Calu3 (cell line): ENCODE measurements at regions not wholly inside any gene's neighbourhood (a gene's known extent, or its start where the extent isn't known, plus 50 kb on each side); places are given as distances from the start of the nearest gene placed in this dataset.

ENCODE experiments used
- BruUV-seq: library from RNA; stranded (reverse); fragments of 400-500 nt; replicated peaks from 2 replicates; lab custom pipeline; 2021; lab: Mats Ljungman, UMichigan
- CTCF ChIA-PET: fragments of 300-600 bp; sonication (Branson Sonifier 250); formaldehyde crosslinking; loops from one replicate; lab custom pipeline; 2022; ENCODE audit warnings: antibody characterized with exemption; lab: Charles Lee
- DNase-seq: peaks from one replicate; pipeline ENCODE4 v3.0.0; 2022
- H3K27ac Mint-ChIP-seq: one replicate; pipeline ENCODE4 v1.8.0; 2022; ENCODE audit warnings: mixed read lengths; ENCODE audit not compliant: unreplicated experiment
- H3K27me3 Mint-ChIP-seq: one replicate; pipeline ENCODE4 v1.8.0; 2022; ENCODE audit warnings: mixed read lengths; ENCODE audit not compliant: unreplicated experiment
- H3K36me3 Mint-ChIP-seq: one replicate; pipeline ENCODE4 v1.8.0; 2022; ENCODE audit warnings: mild to moderate bottlenecking, moderate library complexity, mixed read lengths; ENCODE audit not compliant: insufficient read depth, unreplicated experiment
- H3K4me1 Mint-ChIP-seq: one replicate; pipeline ENCODE4 v1.8.0; 2022; ENCODE audit warnings: mild to moderate bottlenecking, low read depth, mixed read lengths; ENCODE audit not compliant: unreplicated experiment
- H3K4me3 Mint-ChIP-seq: one replicate; pipeline ENCODE4 v1.8.0; 2022; ENCODE audit warnings: mild to moderate bottlenecking, low read depth, moderate library complexity, mixed read lengths; ENCODE audit not compliant: unreplicated experiment
- H3K9me3 Mint-ChIP-seq: one replicate; pipeline ENCODE4 v1.8.0; 2022; ENCODE audit warnings: low read depth, mixed read lengths; ENCODE audit not compliant: unreplicated experiment
- intact Hi-C: fragments of 100-400 bp; cut with micrococcal nuclease; formaldehyde crosslinking; loops from one replicate; pipeline ENCODE4 v1.10.0; 2022; ENCODE audit not compliant: unreplicated experiment
- TF ChIP-seq, protein P1 (sequence below): fragments of 200-600 bp; IDR thresholded peaks from one replicate; pipeline ENCODE4 v1.8.0; 2022; ENCODE audit warnings: antibody characterized with exemption; ENCODE audit not compliant: unreplicated experiment

DNA sequence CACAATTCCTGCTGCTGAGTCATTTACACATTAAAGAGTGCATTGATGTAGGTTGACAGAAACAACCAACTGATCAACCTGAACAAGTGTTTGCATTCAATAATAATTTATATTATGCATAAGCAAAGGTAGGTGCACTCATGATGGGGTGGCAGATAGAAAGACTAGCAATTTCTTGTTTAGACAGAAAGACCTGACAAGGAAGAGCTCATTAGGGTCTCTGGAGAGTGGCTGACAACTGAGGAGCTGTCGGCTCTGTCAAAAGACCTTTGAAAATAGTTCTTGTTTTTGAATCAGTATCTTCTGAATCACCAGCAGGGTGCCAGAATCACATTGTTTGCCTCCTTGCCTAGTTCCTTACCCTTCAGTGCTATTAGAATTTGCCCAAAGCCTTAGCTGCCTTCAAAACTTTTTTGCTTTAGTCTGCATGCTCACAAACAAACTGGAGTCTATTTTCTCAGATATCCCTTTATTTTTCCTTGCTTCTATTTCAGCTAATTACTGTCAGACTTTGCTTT, 234.7 kb downstream of the BTG1 start:
- no peaks in the 10 kb centered on the region for H3K9me3 Mint-ChIP-seq
- no peak overlapping the region for H3K27ac Mint-ChIP-seq
- no peaks in the 10 kb centered on the region for H3K27me3 Mint-ChIP-seq
- no TSS peak for BruUV-seq
- TF ChIP-seq, protein P1, sequence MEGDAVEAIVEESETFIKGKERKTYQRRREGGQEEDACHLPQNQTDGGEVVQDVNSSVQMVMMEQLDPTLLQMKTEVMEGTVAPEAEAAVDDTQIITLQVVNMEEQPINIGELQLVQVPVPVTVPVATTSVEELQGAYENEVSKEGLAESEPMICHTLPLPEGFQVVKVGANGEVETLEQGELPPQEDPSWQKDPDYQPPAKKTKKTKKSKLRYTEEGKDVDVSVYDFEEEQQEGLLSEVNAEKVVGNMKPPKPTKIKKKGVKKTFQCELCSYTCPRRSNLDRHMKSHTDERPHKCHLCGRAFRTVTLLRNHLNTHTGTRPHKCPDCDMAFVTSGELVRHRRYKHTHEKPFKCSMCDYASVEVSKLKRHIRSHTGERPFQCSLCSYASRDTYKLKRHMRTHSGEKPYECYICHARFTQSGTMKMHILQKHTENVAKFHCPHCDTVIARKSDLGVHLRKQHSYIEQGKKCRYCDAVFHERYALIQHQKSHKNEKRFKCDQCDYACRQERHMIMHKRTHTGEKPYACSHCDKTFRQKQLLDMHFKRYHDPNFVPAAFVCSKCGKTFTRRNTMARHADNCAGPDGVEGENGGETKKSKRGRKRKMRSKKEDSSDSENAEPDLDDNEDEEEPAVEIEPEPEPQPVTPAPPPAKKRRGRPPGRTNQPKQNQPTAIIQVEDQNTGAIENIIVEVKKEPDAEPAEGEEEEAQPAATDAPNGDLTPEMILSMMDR = no peak
- CTCF ChIA-PET = interaction anchor here (1.2 kb wide), 1 partner anchor 13 kb away, joined by 3 read pairs; no protein-coding TSS in a partner anchor
- H3K36me3 Mint-ChIP-seq = no peaks in the 10 kb centered on the region
- H3K4me1 Mint-ChIP-seq = peaks cover 9% of the 10 kb centered on the region
- no peak overlapping the region for H3K4me3 Mint-ChIP-seq
- intact Hi-C loops = no loop called here
- DNase-seq = no peak

DNA sequence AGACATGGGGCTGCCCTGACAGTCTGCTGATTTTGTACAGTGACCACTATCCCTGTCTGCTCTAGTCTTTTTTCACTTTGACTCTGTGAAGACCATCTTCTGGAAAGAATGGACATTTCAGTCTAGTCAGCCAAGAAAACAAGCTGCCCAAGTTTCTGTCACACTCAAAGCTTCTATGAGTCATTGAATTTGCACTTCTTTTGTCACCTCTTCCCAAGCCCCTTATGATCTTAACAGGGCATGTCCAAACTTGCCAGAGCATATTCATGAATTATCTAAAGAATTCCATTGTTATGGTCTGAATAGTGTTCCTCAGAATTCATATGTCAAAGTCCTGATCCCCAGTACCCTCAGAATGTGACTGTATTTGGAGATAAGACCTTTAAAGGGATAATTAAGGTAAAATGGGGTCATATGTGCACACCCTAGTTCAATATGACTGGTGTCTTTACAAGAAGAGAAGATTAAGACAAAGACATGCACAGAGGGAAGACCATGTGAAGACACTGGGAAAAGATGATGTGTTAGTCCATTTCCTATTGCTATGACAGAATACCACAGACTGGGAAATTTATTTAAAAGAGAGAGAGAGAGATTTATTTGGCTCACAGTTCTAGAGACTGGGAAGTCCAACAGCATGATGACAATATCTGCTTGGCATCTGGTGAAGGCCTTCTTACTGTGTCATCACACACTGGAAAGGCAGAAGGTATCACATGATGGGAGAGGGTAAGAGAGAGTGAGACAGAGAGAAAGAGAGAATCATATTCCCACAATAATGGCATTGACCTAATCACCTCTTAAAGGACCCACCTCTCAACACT, 242.6 kb downstream of the BTG1 start:
- Mint-ChIP-seq H3K27me3 (no peaks in the 10 kb centered on the region), H3K9me3 (peaks cover 14% of the 10 kb centered on the region), H3K36me3 (no peaks in the 10 kb centered on the region), H3K4me3 (no peak overlapping the region), H3K27ac (no peak overlapping the region), H3K4me1 (no peaks in the 10 kb centered on the region)
- intact Hi-C loops = no loop called here
- CTCF ChIA-PET = no interaction called here
- no peak for DNase-seq
- TF ChIP-seq, protein P1 = no peak
- BruUV-seq = no TSS peak

DNA sequence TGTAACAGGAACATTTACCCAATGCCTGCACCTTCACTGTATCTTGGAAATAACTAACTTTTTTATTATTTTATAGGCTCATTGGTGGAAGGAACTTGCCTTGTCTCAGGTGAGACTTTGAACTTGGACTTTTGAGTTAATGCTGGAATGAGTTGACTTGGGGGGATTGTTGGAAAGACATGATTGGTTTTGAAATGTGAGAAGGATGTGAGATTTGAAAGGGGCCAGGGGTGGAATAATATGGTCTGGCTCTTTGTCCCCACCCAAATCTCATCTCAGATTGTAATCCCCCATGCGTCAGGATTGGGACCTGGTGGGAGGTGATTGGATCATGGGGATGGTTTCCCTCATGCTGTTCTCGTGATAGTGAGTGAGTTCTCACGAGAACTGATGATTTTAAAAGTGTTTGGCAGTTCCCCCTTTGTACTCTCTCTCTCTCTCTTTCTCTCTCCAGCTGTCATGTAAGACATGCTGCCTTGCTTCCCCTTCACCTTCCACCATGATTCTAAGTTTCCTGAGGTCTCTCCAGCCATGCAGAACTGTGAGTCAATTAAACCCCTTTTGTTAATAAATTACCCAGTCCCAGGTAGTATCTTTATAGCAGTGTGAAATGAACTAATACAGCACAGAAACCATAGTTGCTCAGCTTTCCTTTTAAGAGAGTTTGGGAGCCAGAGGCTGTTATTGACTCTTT, 244.1 kb downstream of the BTG1 start:
- CTCF ChIA-PET = no interaction called here
- intact Hi-C loops = no loop called here

DNA sequence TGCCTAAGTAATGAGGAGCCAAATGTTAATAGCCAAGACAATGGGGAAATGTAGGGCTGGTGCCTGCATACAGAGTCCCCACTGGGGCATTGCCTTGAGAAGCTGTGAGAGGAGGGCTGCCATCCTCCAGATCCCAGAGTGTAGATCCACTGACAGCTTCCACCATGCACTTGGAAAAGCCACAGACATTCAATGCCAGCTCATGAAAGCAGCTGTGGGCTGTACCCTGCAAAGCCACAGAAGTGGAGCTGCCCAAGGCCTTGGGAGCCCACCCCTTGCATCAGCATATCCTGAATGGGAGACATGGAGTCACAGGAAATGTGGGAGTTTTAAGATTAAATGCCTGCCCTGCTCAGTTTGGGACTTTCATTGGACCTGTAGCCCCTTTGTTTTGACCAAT, 244.7 kb downstream of the BTG1 start:
- DNase-seq = no peak
- intact Hi-C loops = no loop called here
- no peaks in the 10 kb centered on the region for H3K27me3 Mint-ChIP-seq
- no peaks in the 10 kb centered on the region for H3K4me1 Mint-ChIP-seq
- no peak overlapping the region for H3K4me3 Mint-ChIP-seq
- no TSS peak for BruUV-seq
- no peaks in the 10 kb centered on the region for H3K36me3 Mint-ChIP-seq
- CTCF ChIA-PET = no interaction called here
- TF ChIP-seq, protein P1 = no peak
- no peak overlapping the region for H3K27ac Mint-ChIP-seq
- peaks cover 17% of the 10 kb centered on the region for H3K9me3 Mint-ChIP-seq

More for the DNA sequence above, 244.1 kb downstream of the BTG1 start:
- Mint-ChIP-seq H3K36me3 (no peaks in the 10 kb centered on the region), H3K27me3 (no peaks in the 10 kb centered on the region), H3K27ac (no peak overlapping the region), H3K9me3 (peaks cover 17% of the 10 kb centered on the region), H3K4me3 (no peak overlapping the region), H3K4me1 (no peaks in the 10 kb centered on the region)
- DNase-seq = no peak
- TF ChIP-seq, protein P1 = no peak
- BruUV-seq = no TSS peak
